NB4 (cell line): ENCODE measurements at regions not wholly inside any gene's neighbourhood (a gene's known extent, or its start where the extent isn't known, plus 50 kb on each side); places are given as distances from the start of the nearest gene placed in this dataset.

ENCODE experiments used
- DNase-seq: peaks from one replicate; pipeline ENCODE4 v3.0.0; 2010; ENCODE audit warnings: low read depth
- H3K4me3 ChIP-seq: one replicate; pipeline ENCODE4 v1.5.1; 2011; ENCODE audit warnings: mild to moderate bottlenecking, low read depth, low read length, moderate library complexity
- MYC ChIP-seq: IDR thresholded peaks from 2 replicates; pipeline ENCODE4 v1.6.1; 2011; ENCODE audit warnings: low read depth, low read length
- POLR2A ChIP-seq: IDR thresholded peaks from 2 replicates; pipeline ENCODE4 v1.6.1; 2011; ENCODE audit warnings: mild to moderate bottlenecking; ENCODE audit not compliant: insufficient read length; ENCODE audit errors: extremely low read depth
- TF ChIP-seq, protein P1 (sequence below): IDR thresholded peaks from one replicate; pipeline ENCODE4 v1.5.1; 2012; ENCODE audit warnings: low read depth, low read length
- TF ChIP-seq, protein P2 (sequence below): IDR thresholded peaks from 2 replicates; pipeline ENCODE4 v1.6.1; 2011; ENCODE audit warnings: low read depth, low read length

DNA sequence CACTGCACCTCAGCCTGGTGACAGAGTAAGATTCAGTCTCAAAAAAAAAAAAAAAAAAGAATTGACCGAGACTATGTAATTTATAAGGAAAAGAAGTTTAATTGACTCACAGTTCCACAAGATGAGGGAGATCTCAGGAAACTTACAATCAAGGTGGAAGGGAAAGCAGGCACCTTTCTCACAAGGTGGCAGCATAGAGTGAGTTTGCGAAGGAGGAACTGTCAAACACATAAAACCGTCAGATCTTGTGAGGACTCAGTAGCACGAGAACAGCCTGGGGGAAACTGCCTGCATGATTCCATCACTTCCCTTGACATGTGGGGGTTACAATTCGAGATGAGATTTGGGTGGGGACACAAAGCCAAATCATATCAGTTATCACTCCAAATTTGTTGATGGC is 380.9 kb downstream of the EDEM1 start:
- peak; percentile 27 for DNase-seq
- no peak for TF ChIP-seq MYC
- TF ChIP-seq, protein P1, sequence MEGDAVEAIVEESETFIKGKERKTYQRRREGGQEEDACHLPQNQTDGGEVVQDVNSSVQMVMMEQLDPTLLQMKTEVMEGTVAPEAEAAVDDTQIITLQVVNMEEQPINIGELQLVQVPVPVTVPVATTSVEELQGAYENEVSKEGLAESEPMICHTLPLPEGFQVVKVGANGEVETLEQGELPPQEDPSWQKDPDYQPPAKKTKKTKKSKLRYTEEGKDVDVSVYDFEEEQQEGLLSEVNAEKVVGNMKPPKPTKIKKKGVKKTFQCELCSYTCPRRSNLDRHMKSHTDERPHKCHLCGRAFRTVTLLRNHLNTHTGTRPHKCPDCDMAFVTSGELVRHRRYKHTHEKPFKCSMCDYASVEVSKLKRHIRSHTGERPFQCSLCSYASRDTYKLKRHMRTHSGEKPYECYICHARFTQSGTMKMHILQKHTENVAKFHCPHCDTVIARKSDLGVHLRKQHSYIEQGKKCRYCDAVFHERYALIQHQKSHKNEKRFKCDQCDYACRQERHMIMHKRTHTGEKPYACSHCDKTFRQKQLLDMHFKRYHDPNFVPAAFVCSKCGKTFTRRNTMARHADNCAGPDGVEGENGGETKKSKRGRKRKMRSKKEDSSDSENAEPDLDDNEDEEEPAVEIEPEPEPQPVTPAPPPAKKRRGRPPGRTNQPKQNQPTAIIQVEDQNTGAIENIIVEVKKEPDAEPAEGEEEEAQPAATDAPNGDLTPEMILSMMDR = peak; percentile 22
- TF ChIP-seq, protein P2, sequence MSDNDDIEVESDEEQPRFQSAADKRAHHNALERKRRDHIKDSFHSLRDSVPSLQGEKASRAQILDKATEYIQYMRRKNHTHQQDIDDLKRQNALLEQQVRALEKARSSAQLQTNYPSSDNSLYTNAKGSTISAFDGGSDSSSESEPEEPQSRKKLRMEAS = no peak
- no peak for TF ChIP-seq POLR2A
- H3K4me3 ChIP-seq = no peak overlapping the region

DNA sequence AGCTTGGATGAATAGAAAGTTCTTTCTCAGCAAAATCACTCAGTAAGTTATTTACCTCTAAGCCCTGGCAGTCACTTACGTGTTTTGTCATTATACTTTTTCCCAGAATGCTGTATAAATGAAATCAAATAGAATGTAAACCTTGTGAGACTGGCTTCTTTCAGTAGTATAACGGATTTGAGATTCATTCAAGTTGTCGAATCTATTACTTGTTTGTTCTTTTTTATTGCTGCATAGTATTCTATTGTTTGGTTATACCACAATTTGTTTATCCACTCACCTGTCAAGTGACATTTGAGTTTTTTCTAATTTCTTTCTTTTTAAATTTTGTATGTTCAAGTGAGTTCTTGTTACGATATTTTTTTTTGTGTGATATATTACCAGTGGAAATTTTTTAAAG is 381.6 kb downstream of the EDEM1 start:
- H3K4me3 ChIP-seq = no peak overlapping the region
- TF ChIP-seq MYC (no peak), POLR2A (no peak)
- TF ChIP-seq, protein P1 = no peak
- TF ChIP-seq, protein P2 = no peak
- no peak for DNase-seq

- no peak for DNase-seq
- TF ChIP-seq POLR2A = no peak
- no peak for TF ChIP-seq MYC
- TF ChIP-seq, protein P1 = no peak
- TF ChIP-seq, protein P2 = no peak
- H3K4me3 ChIP-seq = no peak overlapping the region
Observed at GRCh38 chr3:5572168-5572567, 384.7 kb downstream of the EDEM1 start.

DNA sequence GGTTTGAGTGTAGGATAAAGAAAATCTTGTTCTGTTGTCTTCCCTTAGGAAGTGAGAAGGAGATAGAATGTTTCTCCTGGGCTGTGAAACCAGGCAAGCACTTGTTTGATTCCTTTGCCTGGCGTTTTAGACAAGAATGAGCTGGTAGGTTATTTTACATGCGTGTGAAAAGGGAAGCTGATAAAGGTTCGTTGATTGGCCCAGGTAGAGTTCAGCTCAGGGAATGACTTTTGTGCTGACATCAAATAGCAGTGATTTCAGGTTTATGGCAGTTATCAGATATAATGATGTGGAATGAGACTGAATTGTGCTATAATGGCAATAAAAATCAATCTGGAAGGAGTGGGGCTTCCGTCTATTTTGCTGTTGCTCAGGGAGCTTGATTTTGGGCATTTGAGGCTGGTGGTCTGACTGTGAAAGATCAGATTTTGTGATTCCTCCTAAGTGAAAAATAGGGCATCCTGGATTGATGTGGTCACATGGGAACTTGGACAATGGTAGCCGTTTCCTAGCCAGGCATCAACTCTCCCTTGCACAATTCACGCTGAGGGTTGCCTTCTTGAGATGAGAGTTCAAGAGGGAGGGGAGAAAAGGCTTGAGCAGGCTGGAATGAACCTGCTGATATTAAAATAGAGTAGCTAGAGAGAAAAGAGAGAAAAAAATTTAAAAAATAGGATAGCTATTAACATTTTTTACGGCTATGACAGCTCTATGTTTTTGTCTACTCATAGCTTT is 388.9 kb downstream of the EDEM1 start:
- DNase-seq = no peak
- no peak overlapping the region for H3K4me3 ChIP-seq
- TF ChIP-seq POLR2A (no peak), MYC (no peak)
- TF ChIP-seq, protein P2 = no peak
- TF ChIP-seq, protein P1 = no peak

DNA sequence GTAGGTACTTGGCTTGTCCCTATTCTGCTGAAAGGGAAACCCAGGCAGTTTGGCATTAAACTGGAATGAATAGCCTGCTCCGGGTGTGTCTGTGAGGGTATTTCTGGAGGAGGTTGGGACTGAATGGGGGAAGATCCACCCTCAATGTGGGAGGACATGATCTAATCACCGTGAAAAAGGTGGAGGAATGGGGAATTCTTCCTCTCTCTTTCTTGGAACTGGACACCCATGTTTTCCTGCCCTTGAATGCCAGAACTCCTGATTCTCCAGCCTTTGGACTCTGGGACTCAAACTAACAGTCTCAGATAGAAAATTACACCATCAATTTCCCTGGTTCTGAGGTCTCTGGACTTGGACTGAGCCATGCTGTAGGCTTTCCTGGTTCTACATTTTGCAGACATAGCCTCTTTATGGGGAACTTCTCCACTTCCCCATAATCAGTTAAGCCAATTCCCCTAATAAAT is 391.7 kb downstream of the EDEM1 start:
- no peak overlapping the region for H3K4me3 ChIP-seq
- TF ChIP-seq, protein P1 = no peak
- TF ChIP-seq POLR2A = no peak
- no peak for DNase-seq

DNA sequence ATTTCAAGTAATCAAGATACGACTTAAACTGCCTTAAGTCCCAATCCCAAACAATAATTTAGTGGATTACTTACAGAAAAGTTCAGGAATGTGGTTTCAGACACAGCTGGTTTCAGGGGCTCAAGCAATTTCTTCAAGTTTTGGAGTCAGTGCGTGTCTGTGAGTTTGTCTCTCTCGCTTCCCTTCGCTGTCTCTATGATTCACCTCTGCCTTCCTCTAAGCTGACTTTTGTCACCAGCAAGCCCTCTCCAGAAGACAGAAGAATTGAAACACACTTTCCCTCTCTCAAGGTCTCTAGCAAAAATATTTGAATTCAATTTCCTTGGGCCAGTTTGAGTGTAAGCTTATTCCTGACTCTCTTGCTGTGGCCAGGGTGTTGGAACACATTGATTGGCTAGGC is 392.4 kb downstream of the EDEM1 start:
- no peak for DNase-seq
- TF ChIP-seq, protein P2 = no peak
- TF ChIP-seq POLR2A (no peak), MYC (no peak)
- TF ChIP-seq, protein P1 = no peak
- no peak overlapping the region for H3K4me3 ChIP-seq
